GM23248 (cell line): ENCODE measurements at regions not wholly inside any gene's neighbourhood (a gene's known extent, or its start where the extent isn't known, plus 50 kb on each side); places are given as distances from the start of the nearest gene placed in this dataset.

Experiments used
- EZH2 ChIP-seq: fragments of 200-600 bp; sonication (generic); IDR thresholded peaks from 2 replicates; pipeline ENCODE4 v1.6.1; 2018; ENCODE audit warnings: antibody characterized with exemption, mild to moderate bottlenecking; ENCODE audit not compliant: insufficient read depth, poor library complexity, severe bottlenecking
- EZH2phosphoT487 ChIP-seq: fragments of 200-600 bp; sonication (generic); IDR thresholded peaks from 2 replicates; pipeline ENCODE4 v1.6.1; 2018; ENCODE audit warnings: antibody characterized with exemption, moderate library complexity, mild to moderate bottlenecking, low read depth; ENCODE audit not compliant: insufficient read depth

DNA sequence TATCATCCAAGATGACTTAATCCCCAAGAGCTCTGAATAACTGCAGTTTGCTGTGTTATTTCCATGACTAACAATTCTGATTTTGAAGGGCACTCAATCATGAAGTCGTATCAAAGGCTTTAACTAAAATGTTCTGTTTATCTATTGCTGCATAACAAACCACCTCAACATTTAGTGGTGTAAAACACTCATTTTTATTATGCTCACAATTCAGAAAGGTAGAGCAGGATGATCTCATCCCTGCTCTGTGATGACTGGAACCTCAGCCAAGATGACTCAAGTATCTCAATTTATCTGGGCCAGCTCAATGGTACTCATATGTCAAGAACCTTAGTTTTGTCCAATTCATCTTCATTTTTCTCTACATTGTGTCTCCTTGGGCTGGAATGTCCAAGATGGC, 451.1 kb downstream of the PPARGC1A start:
- no peak for TF ChIP-seq EZH2phosphoT487
- no peak for TF ChIP-seq EZH2
